ENCODE measurements at regions not wholly inside any gene's neighbourhood (a gene's known extent, or its start where the extent isn't known, plus 50 kb on each side); places are given as distances from the start of the nearest gene placed in this dataset.

DNA sequence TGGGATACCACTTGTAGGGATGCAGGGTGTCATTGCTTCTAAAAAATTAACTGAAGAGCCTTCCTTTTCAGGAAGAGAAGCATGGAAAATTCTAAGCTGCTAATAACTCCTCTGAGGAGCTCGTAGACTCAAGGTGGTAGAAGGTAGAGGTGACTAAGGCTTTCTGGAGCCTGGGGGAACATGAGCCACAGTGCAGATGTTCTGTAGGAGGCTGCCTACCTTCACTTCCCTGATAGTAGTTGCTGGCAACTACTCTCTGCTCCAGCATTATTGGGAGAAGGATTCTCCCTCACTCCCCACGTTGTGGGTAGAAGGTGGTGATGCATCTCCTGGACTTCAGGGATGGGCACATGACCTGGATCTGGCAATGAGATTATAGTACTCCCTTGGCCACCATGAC lies 86.7 kb upstream of the STARD4 start (continued):
- TF ChIP-seq ZBED4 (CRISPR knock-in tag; IDR thresholded peaks at IDR 0.05; ENCODE audit: borderline replicate concordance): no peak
- no peak for TF ChIP-seq RAD21 (CRISPR knock-in tag; IDR thresholded peaks at IDR 0.05)
- TF ChIP-seq RAD51 (IDR thresholded peaks at IDR 0.05; ENCODE audit: borderline replicate concordance): no peak
- TF ChIP-seq ZNF792 (CRISPR knock-in tag; IDR thresholded peaks at IDR 0.05): no peak

DNA sequence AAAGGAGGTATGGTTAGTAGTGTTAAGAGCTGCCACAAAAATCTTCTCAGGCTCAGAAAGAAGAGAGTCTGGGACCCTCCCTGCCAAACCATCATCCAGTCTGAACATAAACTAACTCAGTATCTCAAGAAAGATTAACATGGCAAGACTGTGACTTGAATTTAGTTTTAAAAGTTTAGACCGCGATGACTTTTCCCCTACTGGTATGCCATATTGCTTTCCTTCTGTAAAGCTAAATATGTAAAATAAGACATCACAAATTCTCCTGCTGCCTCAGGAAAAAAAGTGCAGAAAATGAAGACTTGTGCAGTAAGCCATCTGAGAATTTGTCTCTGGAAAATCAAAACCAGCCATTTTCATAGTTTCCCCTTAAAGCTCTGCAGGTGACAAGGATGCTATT lies 85.2 kb upstream of the STARD4 start:
- CTCF ChIA-PET (ENCODE audit: low intra/inter-chr PET ratio, low total read pairs): no interaction called here
- Histone ChIP-seq H3K27me3 (ENCODE audit: control insufficient read depth in 1 of 2, insufficient read depth in 2 of 2, low read length in 2 of 2) (no peaks in the 10 kb centered on the region), H2AFZ (ENCODE audit: low read length) (no peak overlapping the region), H3K79me2 (ENCODE audit: insufficient read depth, low read length) (no peaks in the 10 kb centered on the region), H3K27ac (ENCODE audit: extremely low read length, insufficient read depth, low read length) (no peak overlapping the region), H3K4me3 (replicated peaks in 1 of 3; ENCODE audit: insufficient read depth in 1 of 3, low read depth in 2 of 3, low read length in 3 of 3) (no peak overlapping the region), H3K36me3 (replicated peaks in 1 of 2; ENCODE audit: control insufficient read depth in 1 of 2, insufficient read depth in 2 of 2, low read length in 2 of 2) (no peaks in the 10 kb centered on the region), H3K9ac (ENCODE audit: insufficient read depth, low read depth, low read length) (no peak overlapping the region), H4K20me1 (ENCODE audit: insufficient read depth, low read length) (no peaks in the 10 kb centered on the region), H3K4me2 (ENCODE audit: low read depth, low read length) (no peak overlapping the region), H3K4me1 (ENCODE audit: insufficient read depth, low read length) (no peaks in the 10 kb centered on the region), H3K9me3 (ENCODE audit: low read length) (no peaks in the 10 kb centered on the region)
- DNase-seq (ENCODE audit: low spot score) (no peak), FAIRE-seq (no peak), ATAC-seq (no peak)
- no TSS peak for BruUV-seq (replicated peaks)
- whole genome bisulfite sequencing (ENCODE audit: low lambda C conversion rate): 100% methylated on average over 2 of the region's 2 CpGs
- POLR2A ChIA-PET: no interaction called here
- intact Hi-C loops (cut with micrococcal nuclease; ENCODE audit: unreplicated experiment) (no loop called here), in situ Hi-C loops (cut with HindIII; ENCODE audit: extremely low pct_ligation_motif_present, low pct_unique_long_range_greater_than_20kb) (no loop called here)
- TF ChIP-seq ZBTB34 (CRISPR knock-in tag; IDR thresholded peaks at IDR 0.05): no peak
- no peak for TF ChIP-seq ZHX2 (IDR thresholded peaks at IDR 0.05; ENCODE audit: low read depth)
- no peak for TF ChIP-seq ZHX2 (CRISPR knock-in tag; IDR thresholded peaks at IDR 0.05; ENCODE audit: borderline replicate concordance)
- no peak for TF ChIP-seq ZNF891 (CRISPR knock-in tag; IDR thresholded peaks at IDR 0.05)
- TF ChIP-seq GPN1 (CRISPR knock-in tag; IDR thresholded peaks at IDR 0.05; ENCODE audit: borderline replicate concordance): no peak
- no peak for TF ChIP-seq ZNF629 (CRISPR knock-in tag; conservative IDR thresholded peaks at IDR 0.05)
- TF ChIP-seq AHR (CRISPR knock-in tag; IDR thresholded peaks at IDR 0.05): no peak
- TF ChIP-seq KAT2B (IDR thresholded peaks at IDR 0.05; ENCODE audit: borderline replicate concordance, low read depth, low read length): no peak
- TF ChIP-seq SOX6 (IDR thresholded peaks at IDR 0.05): no peak
- TF ChIP-seq SOX6 (CRISPR knock-in tag; IDR thresholded peaks at IDR 0.05): no peak
- TF ChIP-seq ZNF83 (CRISPR knock-in tag; IDR thresholded peaks at IDR 0.05; ENCODE audit: borderline replicate concordance): no peak
- TF ChIP-seq KMT2A (CRISPR knock-in tag; IDR thresholded peaks at IDR 0.05): no peak
